SU-DHL-6 (cell line): ENCODE measurements at regions not wholly inside any gene's neighbourhood (a gene's known extent, or its start where the extent isn't known, plus 50 kb on each side); places are given as distances from the start of the nearest gene placed in this dataset.

Experiments
- H2AFZ ChIP-seq: fragments of 200-600 bp; sonication (generic); 2 replicates; pipeline ENCODE4 v1.6.1; 2014; ENCODE audit warnings: low read depth, mild to moderate bottlenecking, moderate library complexity, mixed read lengths, antibody characterized with exemption, low read length; ENCODE audit not compliant: severe bottlenecking
- H3F3A ChIP-seq: fragments of 200-600 bp; shearing (Covaris generic); 2 replicates; pipeline ENCODE4 v1.6.0; 2016; ENCODE audit warnings: antibody characterized with exemption, mild to moderate bottlenecking; ENCODE audit not compliant: insufficient read depth
- H3K27ac ChIP-seq: fragments of 200-600 bp; sonication (generic); 2 replicates; pipeline ENCODE4 v1.5.1; 2016; ENCODE audit warnings: low read depth, mild to moderate bottlenecking, low read length, moderate library complexity, mixed read lengths
- H3K27me3 ChIP-seq: fragments of 200-600 bp; sonication (generic), shearing (Covaris generic); 2 replicates; pipeline ENCODE4 v1.6.0; 2014; ENCODE audit warnings: mild to moderate bottlenecking, low read length
- H3K36me3 ChIP-seq: fragments of 200-600 bp; sonication (generic); 2 replicates; pipeline ENCODE4 v1.6.1; 2014; ENCODE audit warnings: mild to moderate bottlenecking, low read length, mixed read lengths
- H3K4me2 ChIP-seq: fragments of 300-600, 200-600 bp; shearing (Covaris generic), sonication (generic); 2 replicates; pipeline ENCODE4 v1.6.0; 2014; ENCODE audit warnings: low read length, low read depth, mild to moderate bottlenecking; ENCODE audit not compliant: poor library complexity, severe bottlenecking
- H3K4me3 ChIP-seq: fragments of 200-600 bp; sonication (generic); 2 replicates; pipeline ENCODE4 v1.5.1; 2014; ENCODE audit warnings: antibody characterized with exemption, low read length, mild to moderate bottlenecking, mixed read lengths; ENCODE audit not compliant: insufficient read depth, poor library complexity, severe bottlenecking
- H3K79me2 ChIP-seq: fragments of 200-600 bp; sonication (generic); 2 replicates; pipeline ENCODE4 v1.6.1; 2014; ENCODE audit warnings: mild to moderate bottlenecking, low read length, moderate library complexity; ENCODE audit not compliant: insufficient read depth
- H3K9ac ChIP-seq: fragments of 200-600 bp; sonication (generic); 2 replicates; pipeline ENCODE4 v1.7.0; 2014; ENCODE audit warnings: mild to moderate bottlenecking, low read length
- H3K9me2 ChIP-seq: fragments of 200-600 bp; sonication (generic); replicated peaks from 2 replicates; pipeline ENCODE4 v1.6.1; 2014; ENCODE audit warnings: low read length; ENCODE audit not compliant: insufficient read depth
- H3K9me3 ChIP-seq: fragments of 200-600 bp; sonication (generic); 2 replicates; pipeline ENCODE4 v1.6.1; 2014; ENCODE audit warnings: low read length, mixed read lengths; ENCODE audit not compliant: insufficient read depth
- H4K20me1 ChIP-seq: fragments of 200-600 bp; sonication (generic); 2 replicates; pipeline ENCODE4 v1.6.1; 2014; ENCODE audit warnings: low read depth, mild to moderate bottlenecking, antibody characterized with exemption, low read length, moderate library complexity, mixed read lengths
- EZH2phosphoT487 ChIP-seq: fragments of 200-600 bp; sonication (generic), shearing (Covaris generic); conservative IDR thresholded peaks from 2 replicates; pipeline ENCODE4 v1.6.1; 2018; ENCODE audit warnings: mild to moderate bottlenecking, antibody characterized with exemption, low read length, moderate library complexity, mixed read lengths
- TF ChIP-seq, protein P1 (sequence below): fragments of 200-600 bp; sonication (generic); IDR thresholded peaks from one replicate; pipeline ENCODE4 v1.5.1; 2017; ENCODE audit warnings: antibody characterized with exemption, mild to moderate bottlenecking, low read length, moderate library complexity; ENCODE audit not compliant: insufficient read depth, poor library complexity, severe bottlenecking

DNA sequence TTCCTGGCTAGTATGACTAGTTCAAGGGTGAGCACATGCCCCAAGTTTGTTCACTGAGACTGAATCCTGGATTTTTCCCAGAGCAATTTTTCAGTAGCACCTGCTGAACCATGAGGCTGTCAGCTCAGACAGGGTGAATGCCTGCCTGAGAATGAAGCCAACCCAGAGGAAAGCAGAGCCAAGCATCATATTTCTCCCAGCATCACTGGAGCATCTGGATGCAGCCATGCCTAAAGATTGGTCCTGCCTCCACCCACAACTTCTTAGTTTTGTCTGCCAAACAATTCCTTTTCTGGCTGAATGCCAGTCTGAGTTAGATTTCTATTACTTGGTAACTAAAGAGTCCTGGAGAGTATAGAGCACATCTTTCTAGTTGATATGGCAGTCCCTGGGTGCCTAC lies 343.6 kb downstream of the CSNK1G3 start:
- Histone ChIP-seq H3F3A (no peaks in the 10 kb centered on the region), H3K9ac (no peak overlapping the region), H2AFZ (no peak overlapping the region), H4K20me1 (no peaks in the 10 kb centered on the region), H3K79me2 (no peaks in the 10 kb centered on the region), H3K36me3 (no peaks in the 10 kb centered on the region), H3K4me2 (no peak overlapping the region), H3K9me2 (no peaks in the 10 kb centered on the region), H3K4me3 (no peak overlapping the region), H3K9me3 (no peaks in the 10 kb centered on the region), H3K27me3 (no peaks in the 10 kb centered on the region), H3K27ac (no peak overlapping the region)
- TF ChIP-seq, protein P1, sequence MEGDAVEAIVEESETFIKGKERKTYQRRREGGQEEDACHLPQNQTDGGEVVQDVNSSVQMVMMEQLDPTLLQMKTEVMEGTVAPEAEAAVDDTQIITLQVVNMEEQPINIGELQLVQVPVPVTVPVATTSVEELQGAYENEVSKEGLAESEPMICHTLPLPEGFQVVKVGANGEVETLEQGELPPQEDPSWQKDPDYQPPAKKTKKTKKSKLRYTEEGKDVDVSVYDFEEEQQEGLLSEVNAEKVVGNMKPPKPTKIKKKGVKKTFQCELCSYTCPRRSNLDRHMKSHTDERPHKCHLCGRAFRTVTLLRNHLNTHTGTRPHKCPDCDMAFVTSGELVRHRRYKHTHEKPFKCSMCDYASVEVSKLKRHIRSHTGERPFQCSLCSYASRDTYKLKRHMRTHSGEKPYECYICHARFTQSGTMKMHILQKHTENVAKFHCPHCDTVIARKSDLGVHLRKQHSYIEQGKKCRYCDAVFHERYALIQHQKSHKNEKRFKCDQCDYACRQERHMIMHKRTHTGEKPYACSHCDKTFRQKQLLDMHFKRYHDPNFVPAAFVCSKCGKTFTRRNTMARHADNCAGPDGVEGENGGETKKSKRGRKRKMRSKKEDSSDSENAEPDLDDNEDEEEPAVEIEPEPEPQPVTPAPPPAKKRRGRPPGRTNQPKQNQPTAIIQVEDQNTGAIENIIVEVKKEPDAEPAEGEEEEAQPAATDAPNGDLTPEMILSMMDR, result no peak
- TF ChIP-seq EZH2phosphoT487, result no peak

DNA sequence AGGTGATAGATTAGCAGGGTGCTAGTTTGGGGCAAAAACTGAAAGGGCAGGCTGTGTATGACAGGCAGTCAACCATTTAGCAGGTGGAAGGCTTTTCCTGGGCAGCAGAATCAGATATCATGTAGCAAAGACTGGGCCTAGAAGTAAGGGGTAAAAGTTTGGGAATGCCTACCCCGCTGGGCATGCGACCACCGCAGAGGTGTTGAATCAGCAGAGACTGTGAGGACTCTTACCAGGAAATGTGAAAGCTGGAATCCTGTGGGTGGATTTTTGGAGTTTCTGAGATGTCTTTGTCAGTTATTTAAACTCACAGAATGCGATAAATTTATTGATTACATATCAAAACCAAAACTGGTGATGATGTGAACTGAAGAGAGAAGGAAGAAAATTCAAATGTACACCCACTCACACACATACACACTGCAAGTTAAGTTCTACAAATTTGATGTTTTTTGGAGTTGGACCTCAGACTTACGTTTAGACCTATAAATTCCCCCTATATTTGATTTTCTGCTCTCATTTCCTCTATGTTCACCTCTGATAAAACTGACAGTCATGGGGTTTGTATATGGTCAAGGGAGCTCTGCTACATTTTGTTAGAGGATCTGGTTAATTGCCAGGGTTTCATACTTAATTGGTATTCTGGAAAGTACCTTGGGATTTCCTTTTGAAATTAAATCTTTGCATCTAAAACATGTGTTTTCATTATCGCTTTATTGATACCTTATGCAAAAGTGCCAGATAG lies 333.6 kb downstream of the CSNK1G3 start:
- no peaks in the 10 kb centered on the region for H3K9me2 ChIP-seq
- no peaks in the 10 kb centered on the region for H3K27me3 ChIP-seq
- no peaks in the 10 kb centered on the region for H3F3A ChIP-seq
- H2AFZ ChIP-seq, result no peak overlapping the region
- H3K4me2 ChIP-seq, result no peak overlapping the region
- no peaks in the 10 kb centered on the region for H3K36me3 ChIP-seq
- no peak overlapping the region for H3K4me3 ChIP-seq
- no peaks in the 10 kb centered on the region for H4K20me1 ChIP-seq
- TF ChIP-seq, protein P1, result no peak
- no peak for TF ChIP-seq EZH2phosphoT487
- no peaks in the 10 kb centered on the region for H3K79me2 ChIP-seq
- no peaks in the 10 kb centered on the region for H3K9me3 ChIP-seq
- H3K9ac ChIP-seq, result no peak overlapping the region
- H3K27ac ChIP-seq, result no peak overlapping the region

DNA sequence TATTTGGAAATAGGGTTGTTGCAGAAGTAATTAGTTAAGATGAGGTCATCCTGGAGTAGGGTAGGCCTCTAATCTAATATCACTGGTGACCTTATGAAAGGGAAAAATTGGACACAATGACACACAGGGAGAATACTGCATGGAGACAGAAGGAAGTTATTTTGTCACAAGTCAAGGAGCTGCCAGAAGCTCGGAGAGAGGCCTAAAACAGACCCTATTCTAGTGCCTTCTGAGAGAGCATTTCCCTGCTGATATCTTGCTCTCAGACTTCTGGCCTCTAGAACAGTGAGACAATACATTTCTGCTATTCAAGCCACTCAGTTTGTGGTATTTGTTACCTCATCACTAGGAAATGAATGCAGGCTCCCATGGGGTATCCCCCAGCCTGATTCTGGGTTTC lies 332.9 kb downstream of the CSNK1G3 start:
- H3F3A ChIP-seq, result no peaks in the 10 kb centered on the region
- no peak overlapping the region for H3K4me2 ChIP-seq
- H3K27ac ChIP-seq, result no peak overlapping the region
- no peak overlapping the region for H2AFZ ChIP-seq
- no peaks in the 10 kb centered on the region for H3K9me2 ChIP-seq
- H3K4me3 ChIP-seq, result no peak overlapping the region
- no peaks in the 10 kb centered on the region for H3K79me2 ChIP-seq
- H3K9ac ChIP-seq, result no peak overlapping the region
- H3K9me3 ChIP-seq, result no peaks in the 10 kb centered on the region
- H3K36me3 ChIP-seq, result no peaks in the 10 kb centered on the region
- no peaks in the 10 kb centered on the region for H4K20me1 ChIP-seq
- TF ChIP-seq, protein P1, result no peak
- TF ChIP-seq EZH2phosphoT487, result no peak
- no peaks in the 10 kb centered on the region for H3K27me3 ChIP-seq
